ENCODE measurements at regions not wholly inside any gene's neighbourhood (a gene's known extent, or its start where the extent isn't known, plus 50 kb on each side); places are given as distances from the start of the nearest gene placed in this dataset.

DNA sequence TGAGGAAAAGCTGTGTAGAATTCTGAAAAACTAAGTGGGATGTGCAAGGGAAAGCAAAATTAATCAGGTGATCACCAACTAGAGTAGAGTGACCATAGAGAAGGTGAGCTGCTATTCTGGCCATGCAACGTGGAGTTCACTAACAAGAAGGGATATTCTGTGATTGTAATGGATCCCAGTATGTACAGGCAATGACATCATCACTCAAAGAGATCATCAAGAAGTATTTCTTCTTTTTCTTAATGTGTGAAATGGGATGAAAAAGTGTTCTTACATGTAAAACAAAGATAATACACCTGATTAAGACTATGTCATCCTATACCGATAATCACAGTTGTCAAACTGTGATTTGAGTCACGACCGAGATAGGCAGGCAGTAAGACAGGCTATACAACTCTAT, 101.2 kb downstream of the SMPDL3A start:
- ChIA-PET POLR2A (no interaction called here), CTCF (interaction anchor here (1.0 kb wide), 1 partner anchor 227 kb away, joined by 3 read pairs; no protein-coding TSS in a partner anchor)
- no peaks in the 10 kb centered on the region for H3K79me2 ChIP-seq (ENCODE audit: insufficient read depth)
- no peaks in the 10 kb centered on the region for H3K36me3 ChIP-seq (replicated peaks in 1 of 2; ENCODE audit: control insufficient read depth in 1 of 2, insufficient read depth in 2 of 2, low read length in 1 of 2)
- no peaks in the 10 kb centered on the region for H3K27me3 ChIP-seq (ENCODE audit: insufficient read depth)
- no peaks in the 10 kb centered on the region for H3K9me3 ChIP-seq
- H3K9ac ChIP-seq = no peak overlapping the region
- no peak for DNase-seq
- 8% methylated on average over 4 of the region's 4 CpGs for WGBS (ENCODE audit: low lambda C conversion rate)
- TF ChIP-seq TAF1 (IDR thresholded peaks at IDR 0.05; ENCODE audit: borderline replicate concordance, low read depth, low read length) (no peak), RAD21 (IDR thresholded peaks at IDR 0.05; ENCODE audit: low read length) (no peak), MEF2A (IDR thresholded peaks at IDR 0.05; ENCODE audit: borderline replicate concordance, low read depth) (no peak), RXRA (IDR thresholded peaks at IDR 0.05; ENCODE audit: borderline replicate concordance, low read depth) (no peak), MXI1 (IDR thresholded peaks at IDR 0.05; ENCODE audit: low read depth, low read length) (no peak), ELF1 (IDR thresholded peaks at IDR 0.05) (no peak), CHD2 (IDR thresholded peaks at IDR 0.05; ENCODE audit: low read length, partially characterized antibody) (no peak)
- TF ChIP-seq, protein P1, sequence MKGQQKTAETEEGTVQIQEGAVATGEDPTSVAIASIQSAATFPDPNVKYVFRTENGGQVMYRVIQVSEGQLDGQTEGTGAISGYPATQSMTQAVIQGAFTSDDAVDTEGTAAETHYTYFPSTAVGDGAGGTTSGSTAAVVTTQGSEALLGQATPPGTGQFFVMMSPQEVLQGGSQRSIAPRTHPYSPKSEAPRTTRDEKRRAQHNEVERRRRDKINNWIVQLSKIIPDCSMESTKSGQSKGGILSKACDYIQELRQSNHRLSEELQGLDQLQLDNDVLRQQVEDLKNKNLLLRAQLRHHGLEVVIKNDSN (IDR thresholded peaks at IDR 0.05; ENCODE audit: borderline replicate concordance, low read depth) = no peak
- H3K9me2 ChIP-seq = no peaks in the 10 kb centered on the region
- H3K4me3 ChIP-seq (ENCODE audit: low read depth in 2 of 2, low read length in 1 of 2) = no peak overlapping the region
- H3K4me1 ChIP-seq (ENCODE audit: control insufficient read depth in 1 of 2, insufficient read depth in 2 of 2, low read depth in 1 of 2, low read length in 1 of 2) = no peaks in the 10 kb centered on the region
- H3K4me2 ChIP-seq = no peak overlapping the region
- H4K20me1 ChIP-seq (ENCODE audit: insufficient read depth) = no peaks in the 10 kb centered on the region
- H3F3A ChIP-seq (replicated peaks; ENCODE audit: insufficient read depth) = no peaks in the 10 kb centered on the region
- no peak overlapping the region for H2AFZ ChIP-seq (ENCODE audit: low read depth)
- no peak overlapping the region for H3K27ac ChIP-seq (ENCODE audit: low read depth in 2 of 2, low read length in 1 of 2)

- TF ChIP-seq GABPA (IDR thresholded peaks at IDR 0.05; ENCODE audit: low read depth) = no peak
- TF ChIP-seq, protein P2, sequence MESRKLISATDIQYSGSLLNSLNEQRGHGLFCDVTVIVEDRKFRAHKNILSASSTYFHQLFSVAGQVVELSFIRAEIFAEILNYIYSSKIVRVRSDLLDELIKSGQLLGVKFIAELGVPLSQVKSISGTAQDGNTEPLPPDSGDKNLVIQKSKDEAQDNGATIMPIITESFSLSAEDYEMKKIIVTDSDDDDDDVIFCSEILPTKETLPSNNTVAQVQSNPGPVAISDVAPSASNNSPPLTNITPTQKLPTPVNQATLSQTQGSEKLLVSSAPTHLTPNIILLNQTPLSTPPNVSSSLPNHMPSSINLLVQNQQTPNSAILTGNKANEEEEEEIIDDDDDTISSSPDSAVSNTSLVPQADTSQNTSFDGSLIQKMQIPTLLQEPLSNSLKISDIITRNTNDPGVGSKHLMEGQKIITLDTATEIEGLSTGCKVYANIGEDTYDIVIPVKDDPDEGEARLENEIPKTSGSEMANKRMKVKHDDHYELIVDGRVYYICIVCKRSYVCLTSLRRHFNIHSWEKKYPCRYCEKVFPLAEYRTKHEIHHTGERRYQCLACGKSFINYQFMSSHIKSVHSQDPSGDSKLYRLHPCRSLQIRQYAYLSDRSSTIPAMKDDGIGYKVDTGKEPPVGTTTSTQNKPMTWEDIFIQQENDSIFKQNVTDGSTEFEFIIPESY (IDR thresholded peaks at IDR 0.05; ENCODE audit: borderline replicate concordance, low read depth) = no peak
- TF ChIP-seq RCOR1 (IDR thresholded peaks at IDR 0.05; ENCODE audit: low read length) = no peak
- no peak for TF ChIP-seq RXRA (IDR thresholded peaks at IDR 0.05; ENCODE audit: borderline replicate concordance, low read depth)
- no peak for TF ChIP-seq TAF1 (IDR thresholded peaks at IDR 0.05; ENCODE audit: borderline replicate concordance, low read depth, low read length)
- TF ChIP-seq, protein P1 (IDR thresholded peaks at IDR 0.05; ENCODE audit: borderline replicate concordance, low read depth) = no peak
- TF ChIP-seq MEF2A (IDR thresholded peaks at IDR 0.05; ENCODE audit: borderline replicate concordance, low read depth) = no peak
- no peak for TF ChIP-seq TEAD4 (IDR thresholded peaks at IDR 0.05; ENCODE audit: borderline replicate concordance, insufficient read depth)
- no peak for TF ChIP-seq SMC3 (IDR thresholded peaks at IDR 0.05; ENCODE audit: low read depth, low read length)
- no peak for TF ChIP-seq JUND (IDR thresholded peaks at IDR 0.05)
- TF ChIP-seq GATA2 (CRISPR knock-in tag; IDR thresholded peaks at IDR 0.05) = no peak
- no peak for TF ChIP-seq FOXM1 (IDR thresholded peaks at IDR 0.05; ENCODE audit: low read depth)
- Histone ChIP-seq H3K36me3 (replicated peaks in 1 of 2; ENCODE audit: control insufficient read depth in 1 of 2, insufficient read depth in 2 of 2, low read length in 1 of 2) (no peaks in the 10 kb centered on the region), H3K4me1 (ENCODE audit: control insufficient read depth in 1 of 2, insufficient read depth in 2 of 2, low read depth in 1 of 2, low read length in 1 of 2) (no peaks in the 10 kb centered on the region), H3K9me3 (no peaks in the 10 kb centered on the region), H3K9ac (no peak overlapping the region), H3K79me2 (ENCODE audit: insufficient read depth) (no peaks in the 10 kb centered on the region), H3K27ac (ENCODE audit: low read depth in 2 of 2, low read length in 1 of 2) (no peak overlapping the region), H3K4me2 (no peak overlapping the region), H4K20me1 (ENCODE audit: insufficient read depth) (no peaks in the 10 kb centered on the region), H2AFZ (ENCODE audit: low read depth) (no peak overlapping the region), H3F3A (replicated peaks; ENCODE audit: insufficient read depth) (no peaks in the 10 kb centered on the region), H3K9me2 (no peaks in the 10 kb centered on the region), H3K4me3 (ENCODE audit: low read depth in 2 of 2, low read length in 1 of 2) (no peak overlapping the region), H3K27me3 (ENCODE audit: insufficient read depth) (no peaks in the 10 kb centered on the region)
- DNase-seq = no peak
- CTCF ChIA-PET = interaction anchor here (1.5 kb wide), 1 partner anchor 25 kb away, joined by 6 read pairs; no protein-coding TSS in a partner anchor
- POLR2A ChIA-PET = no interaction called here
Measured at GRCh38 chr6:122894791-122895190, 101.2 kb upstream of the CLVS2 start.

Measured in SK-N-SH (cell line).